Mucosa of rectum (tissue), 2 donors: ENCODE measurements at regions not wholly inside any gene's neighbourhood (a gene's known extent, or its start where the extent isn't known, plus 50 kb on each side); places are given as distances from the start of the nearest gene placed in this dataset.

Experiments
- H3K27ac ChIP-seq, 2 donors: one replicate each; pipeline ENCODE4 v1.7.0; 2013; ENCODE audit warnings: inconsistent platforms in 2 of 2, low read depth in 2 of 2, low read length in 2 of 2
- H3K27me3 ChIP-seq, 2 donors: one replicate each; pipeline ENCODE4 v1.7.0; 2013; ENCODE audit warnings: low read length in 2 of 2; ENCODE audit not compliant: control insufficient read depth in 2 of 2, insufficient read depth in 2 of 2
- H3K36me3 ChIP-seq, 2 donors: one replicate each; pipeline ENCODE4 v1.7.0; 2013; ENCODE audit warnings: low read length in 2 of 2; ENCODE audit not compliant: control insufficient read depth in 2 of 2, insufficient read depth in 2 of 2
- H3K4me1 ChIP-seq, 2 donors: one replicate each; pipeline ENCODE4 v1.7.0; 2013; ENCODE audit warnings: low read length in 2 of 2, mild to moderate bottlenecking in 1 of 2; ENCODE audit not compliant: control insufficient read depth in 2 of 2, insufficient read depth in 2 of 2
- H3K4me3 ChIP-seq, 2 donors: one replicate each; pipeline ENCODE4 v1.7.0; 2013; ENCODE audit warnings: low read length in 2 of 2
- H3K9ac ChIP-seq, 2 donors: one replicate each; pipeline ENCODE4 v1.7.0; 2013; ENCODE audit warnings: low read length in 2 of 2, low read depth in 1 of 2, mild to moderate bottlenecking in 1 of 2
- H3K9me3 ChIP-seq, 2 donors: one replicate each; pipeline ENCODE4 v1.7.0; 2013; ENCODE audit warnings: low read length in 2 of 2; ENCODE audit not compliant: control insufficient read depth in 2 of 2
- donor health status: healthy.
- donor health status: Normal muscosa, but diverticular disease.

DNA sequence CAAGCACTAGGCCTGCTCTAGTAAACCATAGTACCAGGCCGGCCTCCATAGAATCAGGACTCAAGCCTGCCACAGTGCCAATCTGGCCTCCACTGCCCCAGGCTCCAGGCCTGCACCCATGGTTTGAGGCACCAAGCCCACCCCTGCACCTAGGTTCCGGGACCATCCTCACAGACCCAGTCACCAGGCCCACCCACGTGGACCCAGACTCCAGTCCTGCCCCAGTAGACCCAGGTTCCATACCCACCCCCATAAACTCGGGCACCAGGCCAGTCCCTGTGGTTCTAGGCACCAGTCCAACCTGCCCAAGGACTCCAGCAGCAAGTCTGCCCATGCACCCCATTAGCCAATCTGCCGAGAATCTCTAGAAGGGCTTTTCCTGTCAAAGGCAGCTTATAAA lies 501.8 kb upstream of the TMPO start:
- no peaks in the 10 kb centered on the region for H3K27me3 ChIP-seq
- no peak overlapping the region for H3K4me3 ChIP-seq
- no peaks in the 10 kb centered on the region for H3K4me1 ChIP-seq
- H3K36me3 ChIP-seq, result no peaks in the 10 kb centered on the region
- H3K9ac ChIP-seq, result no peak overlapping the region
- H3K9me3 ChIP-seq, result no peaks in the 10 kb centered on the region
- no peak overlapping the region for H3K27ac ChIP-seq

DNA sequence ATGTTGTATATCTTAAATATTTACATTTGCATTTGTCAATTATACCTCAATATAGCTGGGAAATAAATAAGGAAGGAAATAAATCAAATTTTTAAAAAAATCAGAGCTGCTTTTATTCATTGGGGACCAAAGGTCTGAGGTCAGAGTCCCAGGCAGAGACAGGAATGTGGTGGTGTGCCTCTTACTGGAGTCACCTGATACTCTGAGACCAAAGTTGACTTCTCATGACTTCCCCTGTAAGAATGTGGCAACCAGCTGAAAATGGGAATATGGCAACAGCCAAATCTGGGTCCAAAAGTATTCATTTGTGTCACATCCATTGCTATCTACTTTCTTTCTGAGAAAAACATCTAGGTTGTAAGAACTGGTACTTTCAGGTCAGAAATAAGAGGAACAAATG lies 496.6 kb upstream of the TMPO start:
- Histone ChIP-seq H3K27me3 (no peaks in the 10 kb centered on the region), H3K4me1 (no peaks in the 10 kb centered on the region), H3K4me3 (no peak overlapping the region), H3K9me3 (no peaks in the 10 kb centered on the region), H3K27ac (no peak overlapping the region), H3K36me3 (no peaks in the 10 kb centered on the region), H3K9ac (no peak overlapping the region)

DNA sequence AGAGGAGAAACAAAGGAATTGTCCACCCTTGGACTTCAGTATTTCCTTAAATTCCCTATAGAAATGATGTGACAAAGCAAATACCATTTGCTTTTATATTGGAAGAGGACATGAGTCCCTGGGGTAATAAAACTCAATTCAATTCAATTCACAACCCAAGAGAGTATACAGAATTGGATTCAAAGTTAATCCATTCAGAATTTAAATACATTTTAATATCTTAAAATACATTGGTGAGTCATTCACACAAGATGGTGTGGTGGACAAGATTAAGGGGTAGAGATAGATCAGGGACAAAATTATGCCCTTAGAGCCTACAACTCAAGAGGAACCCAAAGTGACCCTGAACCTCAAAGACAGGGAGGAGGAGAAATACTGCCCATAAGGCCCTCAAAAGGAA lies 495.0 kb upstream of the TMPO start:
- no peak overlapping the region for H3K27ac ChIP-seq
- no peaks in the 10 kb centered on the region for H3K27me3 ChIP-seq
- H3K4me1 ChIP-seq, result no peaks in the 10 kb centered on the region
- no peaks in the 10 kb centered on the region for H3K9me3 ChIP-seq
- H3K9ac ChIP-seq, result no peak overlapping the region
- no peak overlapping the region for H3K4me3 ChIP-seq
- H3K36me3 ChIP-seq, result no peaks in the 10 kb centered on the region

DNA sequence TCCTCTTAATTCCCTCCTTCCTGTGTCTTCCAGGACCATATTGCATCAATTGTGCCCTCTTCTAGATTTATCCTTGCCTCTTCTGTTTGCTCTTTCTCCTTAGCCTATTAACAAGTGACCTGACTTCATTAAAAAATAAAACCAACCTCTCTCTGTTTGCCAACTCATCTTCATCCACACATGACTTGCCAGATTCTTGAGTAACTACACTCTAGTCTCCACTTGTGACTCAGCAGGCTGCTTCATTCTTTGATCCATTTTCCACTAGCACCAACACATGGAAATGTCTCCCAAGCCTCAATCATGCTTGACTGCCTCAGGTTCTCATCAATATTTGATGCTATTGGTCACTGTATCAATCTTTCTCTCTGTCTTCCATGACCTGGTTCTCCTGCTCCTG lies 492.4 kb upstream of the TMPO start:
- H3K36me3 ChIP-seq, result no peaks in the 10 kb centered on the region
- no peak overlapping the region for H3K4me3 ChIP-seq
- H3K4me1 ChIP-seq, result no peaks in the 10 kb centered on the region
- H3K9ac ChIP-seq, result no peak overlapping the region
- no peaks in the 10 kb centered on the region for H3K9me3 ChIP-seq
- H3K27me3 ChIP-seq, result no peaks in the 10 kb centered on the region
- H3K27ac ChIP-seq, result no peak overlapping the region

DNA sequence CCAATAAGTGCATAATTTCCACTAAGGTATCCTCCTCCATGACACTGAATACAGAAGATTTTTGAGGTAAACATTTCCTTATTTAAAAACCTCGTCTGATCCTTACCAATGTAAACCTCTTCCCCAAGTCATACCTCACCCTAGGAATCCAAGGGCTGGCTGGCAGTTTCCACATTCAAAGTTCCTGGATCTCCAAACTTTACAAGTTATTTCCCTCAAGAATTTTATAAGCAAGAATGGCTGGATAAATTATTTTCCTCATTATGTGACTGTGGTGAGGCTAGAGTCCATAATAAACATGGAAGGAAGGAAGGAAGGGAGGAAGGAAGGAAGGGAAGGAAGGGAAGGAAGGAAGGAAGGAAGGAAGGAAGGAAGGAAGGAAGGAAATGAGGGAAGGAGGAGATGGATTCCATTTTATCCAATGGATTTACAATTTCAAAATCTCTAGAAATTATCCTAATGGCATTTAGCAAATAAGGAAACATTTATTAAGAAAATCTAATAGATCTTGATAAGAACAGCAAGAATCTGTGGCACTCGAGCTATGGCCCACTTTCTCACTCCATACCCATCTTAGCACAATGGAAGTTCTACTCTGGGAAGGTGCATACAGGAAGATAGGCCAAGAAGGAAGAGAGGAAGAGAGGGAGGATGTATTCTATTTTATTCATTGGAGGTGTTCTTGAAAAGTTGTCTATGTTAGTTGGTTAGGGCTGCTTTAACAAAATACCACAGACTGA lies 477.8 kb upstream of the TMPO start:
- H3K9me3 ChIP-seq, result no peaks in the 10 kb centered on the region

DNA sequence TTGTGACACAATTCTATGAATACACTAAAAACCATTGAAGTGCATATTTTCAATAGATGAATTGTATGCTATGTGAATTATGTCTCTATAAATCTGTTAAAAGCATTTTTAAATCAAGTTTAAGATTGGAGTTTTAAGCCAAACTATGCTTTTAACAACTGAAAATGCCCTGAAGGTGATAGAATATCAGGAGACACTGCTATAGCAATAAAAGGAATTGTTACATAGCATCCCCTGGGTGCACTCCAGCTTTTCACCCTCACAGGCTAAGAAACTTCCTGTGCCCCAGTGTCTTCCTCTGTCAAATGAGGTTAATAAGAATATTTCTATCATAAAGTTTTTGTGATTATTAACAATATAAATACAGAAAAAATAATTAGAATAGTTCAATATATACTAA lies 472.7 kb upstream of the TMPO start:
- Histone ChIP-seq H3K36me3 (no peaks in the 10 kb centered on the region), H3K27ac (no peak overlapping the region), H3K9ac (no peak overlapping the region), H3K9me3 (no peaks in the 10 kb centered on the region), H3K4me3 (no peak overlapping the region), H3K27me3 (no peaks in the 10 kb centered on the region), H3K4me1 (no peaks in the 10 kb centered on the region)

More for the DNA sequence above, 477.8 kb upstream of the TMPO start:
- H3K36me3 ChIP-seq, result no peaks in the 10 kb centered on the region
- no peak overlapping the region for H3K9ac ChIP-seq
- no peak overlapping the region for H3K4me3 ChIP-seq
- no peaks in the 10 kb centered on the region for H3K4me1 ChIP-seq
- no peak overlapping the region for H3K27ac ChIP-seq
- H3K27me3 ChIP-seq, result no peaks in the 10 kb centered on the region

DNA sequence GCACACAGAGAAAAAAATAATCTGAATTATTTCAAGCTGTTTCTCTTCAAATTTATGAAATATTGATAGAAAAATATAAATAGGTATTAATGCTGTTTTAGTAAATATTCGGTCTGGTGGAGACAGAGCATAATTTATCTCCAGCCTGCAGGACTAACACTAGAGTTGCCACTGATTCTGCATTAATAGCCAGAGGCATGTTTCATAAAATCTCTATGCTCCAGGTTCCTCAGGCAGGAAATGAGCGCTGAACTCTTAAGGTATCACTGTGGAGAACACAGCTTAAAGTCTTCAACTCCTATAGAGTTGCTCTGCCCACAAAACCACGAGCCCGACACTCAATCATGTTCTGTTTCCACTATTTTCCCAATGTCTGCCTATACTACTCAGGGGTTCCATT lies 470.0 kb upstream of the TMPO start:
- Histone ChIP-seq H3K27ac (no peak overlapping the region), H3K36me3 (no peaks in the 10 kb centered on the region), H3K27me3 (no peaks in the 10 kb centered on the region), H3K4me3 (no peak overlapping the region), H3K4me1 (no peaks in the 10 kb centered on the region), H3K9ac (no peak overlapping the region), H3K9me3 (no peaks in the 10 kb centered on the region)

DNA sequence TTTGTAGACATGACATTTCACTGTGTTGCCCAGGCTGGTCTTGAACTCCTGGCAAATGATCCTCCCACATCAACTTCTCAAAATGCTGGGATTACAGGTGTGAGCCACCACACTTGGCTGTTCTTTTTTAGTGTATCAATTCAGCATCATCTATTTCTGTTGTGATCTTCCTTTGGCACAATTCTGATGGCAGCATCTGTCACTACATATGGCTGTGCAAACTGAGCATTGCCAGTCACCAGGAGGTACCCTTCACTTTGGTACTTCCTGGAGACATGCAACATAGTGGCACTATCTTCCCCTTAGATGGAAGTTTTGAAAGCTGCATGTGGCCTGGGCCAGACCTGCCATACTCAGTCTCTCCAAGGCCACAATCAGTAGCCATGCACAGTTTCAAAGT lies 467.1 kb upstream of the TMPO start:
- Histone ChIP-seq H3K27ac (no peak overlapping the region), H3K4me3 (no peak overlapping the region), H3K9ac (no peak overlapping the region), H3K9me3 (no peaks in the 10 kb centered on the region), H3K27me3 (no peaks in the 10 kb centered on the region), H3K4me1 (no peaks in the 10 kb centered on the region), H3K36me3 (no peaks in the 10 kb centered on the region)

DNA sequence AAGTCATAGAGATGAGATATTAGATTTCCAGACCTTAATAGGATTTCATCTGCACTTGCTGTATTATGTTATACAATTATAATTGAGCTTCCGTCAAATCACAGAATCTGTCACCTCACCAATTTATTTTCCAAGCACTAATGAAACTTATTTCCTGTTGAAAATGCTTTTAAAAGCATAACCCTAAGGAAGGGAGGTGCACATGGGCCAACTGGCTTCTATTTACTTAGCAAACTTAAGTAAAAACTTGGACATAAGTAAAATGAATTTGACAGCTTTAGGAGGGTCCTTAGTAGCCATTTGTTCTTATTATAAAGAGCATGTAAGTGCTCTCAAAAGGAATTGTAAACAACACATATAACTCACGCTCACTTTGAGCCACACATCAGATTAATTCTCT lies 462.2 kb upstream of the TMPO start:
- Histone ChIP-seq H3K9me3 (no peaks in the 10 kb centered on the region), H3K36me3 (no peaks in the 10 kb centered on the region), H3K4me3 (no peak overlapping the region), H3K9ac (no peak overlapping the region), H3K27me3 (no peaks in the 10 kb centered on the region), H3K4me1 (no peaks in the 10 kb centered on the region), H3K27ac (no peak overlapping the region)

DNA sequence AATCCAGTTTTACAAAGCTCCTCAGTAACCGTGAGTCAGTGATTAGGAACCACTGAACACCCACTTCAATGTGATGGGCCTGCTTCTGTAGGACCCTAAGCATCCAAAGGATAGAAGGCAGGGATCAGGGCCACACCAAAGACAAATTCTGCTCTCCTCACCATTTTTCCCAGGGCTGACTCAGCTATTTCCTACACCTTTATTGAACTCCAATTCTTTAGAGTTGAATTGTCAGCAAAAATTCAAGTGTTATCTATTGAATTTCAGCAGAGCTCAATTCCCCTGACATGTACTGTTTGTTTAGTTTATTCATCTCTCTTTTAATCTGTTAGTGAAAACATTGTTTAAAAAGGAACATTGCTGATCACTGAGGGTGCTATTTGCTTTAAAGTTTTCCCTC lies 457.7 kb upstream of the TMPO start:
- H3K4me3 ChIP-seq, result no peak overlapping the region
- no peak overlapping the region for H3K27ac ChIP-seq
- H3K36me3 ChIP-seq, result no peaks in the 10 kb centered on the region
- H3K9me3 ChIP-seq, result no peaks in the 10 kb centered on the region
- H3K27me3 ChIP-seq, result no peaks in the 10 kb centered on the region
- H3K9ac ChIP-seq, result no peak overlapping the region
- no peaks in the 10 kb centered on the region for H3K4me1 ChIP-seq

DNA sequence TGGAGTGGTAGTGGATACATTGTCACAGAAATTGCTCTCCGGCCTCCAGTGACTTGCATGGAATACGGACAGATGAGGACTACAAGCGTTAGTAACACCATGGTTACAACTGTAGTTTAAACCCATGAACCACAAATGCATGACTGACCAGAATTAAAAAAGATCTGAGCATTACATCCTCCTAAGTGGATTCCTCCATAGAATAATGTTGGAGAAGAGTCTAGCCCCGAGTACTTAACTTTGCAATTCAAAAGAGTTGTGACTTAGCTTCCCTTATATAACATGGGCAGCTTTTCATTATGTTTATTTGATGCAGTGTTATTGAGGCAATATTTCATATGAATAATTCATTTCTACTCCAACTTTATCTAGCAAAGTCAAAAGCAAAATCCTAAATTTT lies 457.2 kb upstream of the TMPO start:
- no peaks in the 10 kb centered on the region for H3K27me3 ChIP-seq

More for the DNA sequence above, 457.2 kb upstream of the TMPO start:
- no peak overlapping the region for H3K4me3 ChIP-seq
- no peaks in the 10 kb centered on the region for H3K4me1 ChIP-seq
- H3K36me3 ChIP-seq, result no peaks in the 10 kb centered on the region
- no peaks in the 10 kb centered on the region for H3K9me3 ChIP-seq
- no peak overlapping the region for H3K9ac ChIP-seq
- H3K27ac ChIP-seq, result no peak overlapping the region
